Endothelial cell of umbilical vein (primary cell): ENCODE measurements at regions not wholly inside any gene's neighbourhood (a gene's known extent, or its start where the extent isn't known, plus 50 kb on each side); places are given as distances from the start of the nearest gene placed in this dataset.
"Not testable (repeated sequence)": the region's sequence is repeated elsewhere in the genome, so short reads cannot be mapped to it uniquely, and the experiment has no call there.

Experiments
- POLR2A ChIP-seq: IDR thresholded peaks from 2 replicates; pipeline ENCODE4 v1.6.1; 2012; ENCODE audit warnings: low read depth, mild to moderate bottlenecking, control low read depth, low read length
- POLR2AphosphoS5 ChIP-seq: IDR thresholded peaks from 2 replicates; pipeline ENCODE4 v1.6.1; 2012; ENCODE audit warnings: low read depth, mild to moderate bottlenecking, control low read depth, low read length, moderate library complexity; ENCODE audit not compliant: insufficient read depth

DNA sequence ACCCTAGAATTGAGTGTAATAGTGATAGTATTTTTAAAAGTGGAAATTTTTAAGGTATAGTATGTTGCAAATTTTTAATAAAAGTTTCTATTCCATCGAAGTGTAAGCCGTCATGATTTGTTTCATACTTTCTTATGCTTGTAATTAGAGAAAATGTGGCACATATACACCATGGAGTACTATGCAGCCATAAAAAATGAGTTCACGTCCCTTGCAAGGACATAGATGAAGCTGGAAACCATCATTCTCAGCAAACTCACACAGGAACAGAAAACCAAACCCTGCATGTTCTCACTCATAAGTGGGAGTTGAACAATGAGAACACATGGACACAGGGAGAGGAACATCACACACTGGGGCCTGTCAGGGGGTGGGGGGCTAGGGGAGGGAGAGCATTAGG, 350.9 kb downstream of the UTRN start:
- not testable (repeated sequence) for TF ChIP-seq POLR2A, POLR2AphosphoS5
